Stimulated activated naive CD8-positive, alpha-beta T cell treated with anti-CD3 and anti-CD28 coated beads, Interleukin-15, amount 100 ng/mL, for 72 hours (primary cell): ENCODE measurements at regions not wholly inside any gene's neighbourhood (a gene's known extent, or its start where the extent isn't known, plus 50 kb on each side); places are given as distances from the start of the nearest gene placed in this dataset.
"Not testable (repeated sequence)": the region's sequence is repeated elsewhere in the genome, so short reads cannot be mapped to it uniquely, and the experiment has no call there.

Experiments
- ATAC-seq: fragments of 150-1000 bp; cut with Tn5 transposase; 2 replicates; pipeline ENCODE4 v1.10.0; 2021; ENCODE audit warnings: mild to moderate bottlenecking, moderate library complexity
- DNase-seq, 2 donors: peaks; one replicate each; pipeline ENCODE4 v3.0.0; 2021 to 2022
- H3K27ac Mint-ChIP-seq, 2 donors: one replicate each; pipeline ENCODE4 v1.8.0; 2022; ENCODE audit warnings: mild to moderate bottlenecking in 2 of 2, mixed read lengths in 2 of 2, moderate library complexity in 2 of 2
- H3K27me3 Mint-ChIP-seq: one replicate; pipeline ENCODE4 v1.8.0; 2022; ENCODE audit warnings: mixed read lengths
- H3K4me1 Mint-ChIP-seq: one replicate; pipeline ENCODE4 v1.8.0; 2022; ENCODE audit warnings: mild to moderate bottlenecking, mixed read lengths
- H3K4me3 Mint-ChIP-seq, 2 donors: one replicate each; pipeline ENCODE4 v1.8.0; 2022; ENCODE audit warnings: mild to moderate bottlenecking in 2 of 2, mixed read lengths in 2 of 2, moderate library complexity in 1 of 2
- H3K9me3 Mint-ChIP-seq, 2 donors: one replicate each; pipeline ENCODE4 v1.8.0; 2022; ENCODE audit warnings: mixed read lengths in 2 of 2

- DNase-seq = no peak
- no peak overlapping the region for H3K4me3 Mint-ChIP-seq
- no peak for ATAC-seq
- no peaks in the 10 kb centered on the region for H3K4me1 Mint-ChIP-seq
- H3K27ac Mint-ChIP-seq = no peak overlapping the region
- H3K27me3 Mint-ChIP-seq = no peaks in the 10 kb centered on the region
- no peaks in the 10 kb centered on the region for H3K9me3 Mint-ChIP-seq
Measured at GRCh38 chr4:116639070-116639577, 446.3 kb downstream of the TRAM1L1 start.

GRCh38 chr4:116638592-116638991 is 446.8 kb downstream of the TRAM1L1 start:
- H3K9me3 Mint-ChIP-seq = no peaks in the 10 kb centered on the region
- no peaks in the 10 kb centered on the region for H3K4me1 Mint-ChIP-seq
- no peak for DNase-seq
- no peak for ATAC-seq
- no peak overlapping the region for H3K27ac Mint-ChIP-seq
- H3K27me3 Mint-ChIP-seq = no peaks in the 10 kb centered on the region
- no peak overlapping the region for H3K4me3 Mint-ChIP-seq

GRCh38 chr4:116636917-116637316 is 448.5 kb downstream of the TRAM1L1 start:
- H3K4me1 Mint-ChIP-seq = no peaks in the 10 kb centered on the region
- H3K27ac Mint-ChIP-seq = no peak overlapping the region
- H3K27me3 Mint-ChIP-seq = no peaks in the 10 kb centered on the region
- no peak overlapping the region for H3K4me3 Mint-ChIP-seq
- H3K9me3 Mint-ChIP-seq = no peaks in the 10 kb centered on the region
- ATAC-seq = no peak
- DNase-seq = no peak

GRCh38 chr4:116632269-116632668 is 453.1 kb downstream of the TRAM1L1 start:
- DNase-seq (no peak), ATAC-seq (no peak)
- H3K27ac Mint-ChIP-seq = no peak overlapping the region
- H3K27me3 Mint-ChIP-seq = no peaks in the 10 kb centered on the region
- no peaks in the 10 kb centered on the region for H3K4me1 Mint-ChIP-seq
- H3K9me3 Mint-ChIP-seq = no peaks in the 10 kb centered on the region
- no peak overlapping the region for H3K4me3 Mint-ChIP-seq

- no peak overlapping the region for H3K4me3 Mint-ChIP-seq
- DNase-seq = no peak
- no peak overlapping the region for H3K27ac Mint-ChIP-seq
- ATAC-seq = no peak
- no peaks in the 10 kb centered on the region for H3K4me1 Mint-ChIP-seq
- no peaks in the 10 kb centered on the region for H3K27me3 Mint-ChIP-seq
- no peaks in the 10 kb centered on the region for H3K9me3 Mint-ChIP-seq
Measured at GRCh38 chr4:116628598-116628997, 456.8 kb downstream of the TRAM1L1 start.

DNA sequence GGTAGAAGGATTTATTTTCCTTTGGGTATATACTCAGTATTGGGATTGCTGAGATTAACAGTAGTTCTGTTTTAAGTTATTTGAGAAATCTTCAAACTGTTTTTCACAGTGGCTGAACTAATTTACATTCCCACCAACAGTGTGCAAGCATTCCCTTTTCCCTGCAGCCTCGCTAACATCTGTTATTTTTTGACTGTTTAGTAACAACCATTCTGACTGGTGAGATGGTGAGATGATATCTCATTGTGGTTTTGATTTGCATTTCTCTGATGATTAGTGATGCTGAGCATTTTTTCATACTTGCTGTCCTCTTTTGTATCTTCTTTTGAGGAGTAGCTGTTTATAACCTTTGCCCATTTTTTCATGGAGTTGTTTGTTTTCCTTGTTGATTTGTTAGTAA is 457.8 kb downstream of the TRAM1L1 start:
- H3K4me3 Mint-ChIP-seq = no peak overlapping the region
- H3K27ac Mint-ChIP-seq = no peak overlapping the region
- no peak for DNase-seq
- H3K4me1 Mint-ChIP-seq = no peaks in the 10 kb centered on the region
- H3K9me3 Mint-ChIP-seq = no peaks in the 10 kb centered on the region
- ATAC-seq = no peak
- H3K27me3 Mint-ChIP-seq = no peaks in the 10 kb centered on the region

- H3K27me3 Mint-ChIP-seq, H3K4me3 Mint-ChIP-seq, H3K4me1 Mint-ChIP-seq, ATAC-seq, H3K27ac Mint-ChIP-seq, H3K9me3 Mint-ChIP-seq, DNase-seq: not testable (repeated sequence)
Measured at GRCh38 chr4:116619508-116619907, 465.9 kb downstream of the TRAM1L1 start.

GRCh38 chr4:116618638-116619037 is 466.7 kb downstream of the TRAM1L1 start:
- Mint-ChIP-seq H3K27me3 (no peaks in the 10 kb centered on the region), H3K4me3 (no peak overlapping the region), H3K4me1 (no peaks in the 10 kb centered on the region), H3K9me3 (no peaks in the 10 kb centered on the region), H3K27ac (no peak overlapping the region)
- no peak for DNase-seq
- ATAC-seq = no peak

DNA sequence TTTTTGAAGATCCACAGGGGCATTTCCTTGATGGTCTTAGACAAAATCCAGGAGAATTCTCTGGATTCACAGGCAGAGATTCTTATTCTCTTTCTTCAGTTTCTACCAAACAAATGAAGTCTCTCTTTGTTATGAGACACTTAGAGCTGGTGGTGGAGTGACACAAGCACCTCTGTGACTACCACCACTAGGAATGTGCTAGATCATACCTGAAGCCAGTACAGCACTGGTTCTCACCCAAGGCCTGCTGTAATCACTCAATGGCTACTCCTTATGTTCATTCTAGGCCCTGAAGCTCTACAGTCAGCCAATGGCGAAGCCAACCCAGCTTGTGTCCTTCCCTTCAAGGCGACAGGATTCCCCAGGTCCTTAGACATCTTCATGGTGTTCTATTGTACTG is 482.3 kb downstream of the TRAM1L1 start:
- H3K27me3 Mint-ChIP-seq = no peaks in the 10 kb centered on the region
- H3K4me3 Mint-ChIP-seq = no peak overlapping the region
- no peaks in the 10 kb centered on the region for H3K9me3 Mint-ChIP-seq
- no peak overlapping the region for H3K27ac Mint-ChIP-seq
- no peaks in the 10 kb centered on the region for H3K4me1 Mint-ChIP-seq
- ATAC-seq (no peak), DNase-seq (no peak)

- no peaks in the 10 kb centered on the region for H3K27me3 Mint-ChIP-seq
- no peak overlapping the region for H3K4me3 Mint-ChIP-seq
- peak; percentile 37 for ATAC-seq
- no peak for DNase-seq
- H3K27ac Mint-ChIP-seq = no peak overlapping the region
- no peaks in the 10 kb centered on the region for H3K4me1 Mint-ChIP-seq
- H3K9me3 Mint-ChIP-seq = no peaks in the 10 kb centered on the region
Measured at GRCh38 chr4:116599859-116600258, 485.5 kb downstream of the TRAM1L1 start.

GRCh38 chr4:116598980-116599789 is 486.2 kb downstream of the TRAM1L1 start:
- H3K4me1 Mint-ChIP-seq = no peaks in the 10 kb centered on the region
- DNase-seq (no peak), ATAC-seq (no peak)
- no peaks in the 10 kb centered on the region for H3K9me3 Mint-ChIP-seq
- no peak overlapping the region for H3K27ac Mint-ChIP-seq
- no peak overlapping the region for H3K4me3 Mint-ChIP-seq
- H3K27me3 Mint-ChIP-seq = no peaks in the 10 kb centered on the region

DNA sequence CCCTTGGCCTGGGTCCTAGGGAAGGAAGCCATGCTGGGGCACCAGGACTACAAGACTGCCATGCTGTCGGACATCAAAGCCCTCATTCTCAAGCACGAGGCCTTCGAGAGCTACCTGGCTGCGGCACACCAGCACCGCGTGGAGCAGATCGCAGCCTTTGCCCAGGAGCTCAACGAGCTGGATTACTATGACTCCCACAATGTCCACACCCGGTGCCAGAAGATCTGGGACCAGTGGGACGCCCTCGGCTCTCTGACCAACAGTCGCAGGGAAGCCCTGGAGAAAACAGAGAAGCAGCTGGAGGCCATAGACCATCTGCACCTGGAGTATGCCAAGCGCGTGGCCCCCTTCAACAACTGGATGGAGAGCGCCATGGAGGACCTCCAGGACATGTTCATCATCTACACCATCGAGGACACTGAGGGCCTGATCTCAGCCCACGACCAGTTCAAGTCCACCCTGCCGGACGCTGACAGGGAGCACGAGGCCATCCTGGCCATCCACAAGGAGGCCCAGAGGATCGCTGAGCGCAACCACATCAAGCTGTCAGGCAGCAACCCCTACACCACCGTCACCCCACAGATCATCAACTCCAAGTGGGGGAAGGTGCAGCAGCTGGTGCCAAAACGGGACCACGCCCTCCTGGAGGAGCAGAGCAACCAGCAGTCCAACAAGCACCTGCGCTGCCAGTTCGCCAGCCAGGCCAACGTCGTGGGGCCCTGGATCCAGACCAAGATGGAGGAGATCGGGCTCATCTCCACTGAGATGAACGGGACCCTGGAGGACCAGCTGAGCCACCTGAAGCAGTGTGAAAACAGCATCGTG is 487.0 kb downstream of the TRAM1L1 start:
- ATAC-seq (no peak), DNase-seq (no peak)
- Mint-ChIP-seq H3K27ac (no peak overlapping the region), H3K27me3 (no peaks in the 10 kb centered on the region), H3K4me3 (no peak overlapping the region), H3K9me3 (peaks cover 0 to 4% of the 10 kb centered on the region in 2 donors), H3K4me1 (no peaks in the 10 kb centered on the region)

DNA sequence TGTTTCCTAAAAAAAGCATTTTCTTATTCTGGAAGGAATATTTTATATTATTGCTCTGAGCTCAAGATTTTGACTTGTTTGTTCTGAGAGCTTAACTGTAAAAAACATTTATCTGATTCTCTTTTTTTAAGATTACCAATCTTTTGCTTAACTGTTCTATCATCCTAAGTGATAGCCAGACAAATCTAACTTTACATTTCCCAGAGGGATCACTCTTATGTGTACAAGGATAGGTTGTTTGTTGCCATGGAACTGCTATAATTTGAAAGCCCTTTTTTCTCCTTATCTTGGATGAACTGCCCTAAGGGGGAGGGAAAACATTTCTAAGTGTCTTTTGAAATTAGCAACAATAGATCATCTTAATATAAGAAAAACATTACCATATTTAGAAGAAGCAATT is 494.7 kb downstream of the TRAM1L1 start:
- no peaks in the 10 kb centered on the region for H3K27me3 Mint-ChIP-seq
- H3K27ac Mint-ChIP-seq = no peak overlapping the region
- H3K4me3 Mint-ChIP-seq = no peak overlapping the region
- H3K4me1 Mint-ChIP-seq = no peaks in the 10 kb centered on the region
- no peak for ATAC-seq
- peaks cover 0 to 5% of the 10 kb centered on the region in 2 donors for H3K9me3 Mint-ChIP-seq
- DNase-seq = no peak

GRCh38 chr4:116588783-116589182 is 496.6 kb downstream of the TRAM1L1 start:
- Mint-ChIP-seq H3K27me3 (no peaks in the 10 kb centered on the region), H3K9me3 (peaks cover 0 to 5% of the 10 kb centered on the region in 2 donors), H3K4me1 (no peaks in the 10 kb centered on the region), H3K27ac (no peak overlapping the region), H3K4me3 (no peak overlapping the region)
- DNase-seq (no peak), ATAC-seq (no peak)

- H3K27me3 Mint-ChIP-seq = no peaks in the 10 kb centered on the region
- no peaks in the 10 kb centered on the region for H3K9me3 Mint-ChIP-seq
- DNase-seq (no peak), ATAC-seq (no peak)
- no peaks in the 10 kb centered on the region for H3K4me1 Mint-ChIP-seq
- H3K4me3 Mint-ChIP-seq = no peak overlapping the region
- no peak overlapping the region for H3K27ac Mint-ChIP-seq
Measured at GRCh38 chr4:116585246-116585645, 500.1 kb downstream of the TRAM1L1 start.

GRCh38 chr4:116577321-116577720 is 508.1 kb downstream of the TRAM1L1 start:
- ATAC-seq = no peak
- Mint-ChIP-seq H3K4me1 (no peaks in the 10 kb centered on the region), H3K9me3 (peaks cover 14 to 26% of the 10 kb centered on the region in 2 donors), H3K4me3 (no peak overlapping the region), H3K27ac (no peak overlapping the region), H3K27me3 (no peaks in the 10 kb centered on the region)
- DNase-seq = no peak
